ENCODE measurements at regions not wholly inside any gene's neighbourhood (a gene's known extent, or its start where the extent isn't known, plus 50 kb on each side); places are given as distances from the start of the nearest gene placed in this dataset.

- TF ChIP-seq TCF12 (IDR thresholded peaks at IDR 0.05; ENCODE audit: low read depth, low read length) (no peak), TAF1 (IDR thresholded peaks at IDR 0.05; ENCODE audit: low read depth, low read length) (no peak), SP1 (IDR thresholded peaks at IDR 0.05; ENCODE audit: low read depth, low read length) (no peak), POLR2A (IDR thresholded peaks at IDR 0.05; ENCODE audit: control extremely low read depth in 1 of 2, low read depth in 2 of 2, low read length in 2 of 2) (no peak), SUZ12 (IDR thresholded peaks at IDR 0.05; ENCODE audit: low read length) (no peak), NANOG (IDR thresholded peaks at IDR 0.05; ENCODE audit: insufficient read depth, low read depth, low read length, poor library complexity, severe bottlenecking) (no peak), RFX5 (IDR thresholded peaks at IDR 0.05; ENCODE audit: borderline replicate concordance, low read depth, low read length) (no peak), CHD2 (IDR thresholded peaks at IDR 0.05; ENCODE audit: low read length) (no peak)
- TF ChIP-seq, protein P1, sequence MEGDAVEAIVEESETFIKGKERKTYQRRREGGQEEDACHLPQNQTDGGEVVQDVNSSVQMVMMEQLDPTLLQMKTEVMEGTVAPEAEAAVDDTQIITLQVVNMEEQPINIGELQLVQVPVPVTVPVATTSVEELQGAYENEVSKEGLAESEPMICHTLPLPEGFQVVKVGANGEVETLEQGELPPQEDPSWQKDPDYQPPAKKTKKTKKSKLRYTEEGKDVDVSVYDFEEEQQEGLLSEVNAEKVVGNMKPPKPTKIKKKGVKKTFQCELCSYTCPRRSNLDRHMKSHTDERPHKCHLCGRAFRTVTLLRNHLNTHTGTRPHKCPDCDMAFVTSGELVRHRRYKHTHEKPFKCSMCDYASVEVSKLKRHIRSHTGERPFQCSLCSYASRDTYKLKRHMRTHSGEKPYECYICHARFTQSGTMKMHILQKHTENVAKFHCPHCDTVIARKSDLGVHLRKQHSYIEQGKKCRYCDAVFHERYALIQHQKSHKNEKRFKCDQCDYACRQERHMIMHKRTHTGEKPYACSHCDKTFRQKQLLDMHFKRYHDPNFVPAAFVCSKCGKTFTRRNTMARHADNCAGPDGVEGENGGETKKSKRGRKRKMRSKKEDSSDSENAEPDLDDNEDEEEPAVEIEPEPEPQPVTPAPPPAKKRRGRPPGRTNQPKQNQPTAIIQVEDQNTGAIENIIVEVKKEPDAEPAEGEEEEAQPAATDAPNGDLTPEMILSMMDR (IDR thresholded peaks at IDR 0.05; ENCODE audit: control extremely low read depth in 1 of 3, insufficient read depth in 1 of 3, low read depth in 1 of 3, low read length in 3 of 3): no peak
These were observed 824.0 kb upstream of the PIK3C3 start for GRCh38 chr18:41131050-41131449.

Data from H1 (cell line).